OCI-LY3 (cell line): ENCODE measurements at regions not wholly inside any gene's neighbourhood (a gene's known extent, or its start where the extent isn't known, plus 50 kb on each side); places are given as distances from the start of the nearest gene placed in this dataset.

Experiments
- H2AFZ ChIP-seq: fragments of 200-600, 300-600 bp; shearing (Covaris generic); 2 replicates; pipeline ENCODE4 v1.6.0; 2014; ENCODE audit warnings: antibody characterized with exemption, low read depth, low read length
- H3K27ac ChIP-seq: fragments of 200-600, 300-600 bp; sonication (generic); 2 replicates; pipeline ENCODE4 v1.5.1; 2014; ENCODE audit warnings: mild to moderate bottlenecking, low read length, moderate library complexity, mixed read lengths
- H3K27me3 ChIP-seq: fragments of 200-600, 300-600 bp; sonication (generic); 2 replicates; pipeline ENCODE4 v1.6.1; 2014; ENCODE audit warnings: low read depth, low read length, mixed read lengths
- H3K36me3 ChIP-seq: fragments of 200-600, 300-600 bp; sonication (generic); replicated peaks from 2 replicates; pipeline ENCODE3; 2014; ENCODE audit warnings: low read depth, low read length, mixed read lengths
- H3K4me1 ChIP-seq: fragments of 300-600, 200-600 bp; sonication (generic); 2 replicates; pipeline ENCODE4 v1.6.1; 2014; ENCODE audit warnings: low read length, mixed read lengths
- H3K4me2 ChIP-seq: fragments of 200-600, 300-600 bp; sonication (generic); 2 replicates; pipeline ENCODE4 v1.6.1; 2014; ENCODE audit warnings: low read length, mixed read lengths
- H3K4me3 ChIP-seq: fragments of 300-600, 200-600 bp; sonication (generic); 2 replicates; pipeline ENCODE4 v1.5.1; 2014; ENCODE audit warnings: antibody characterized with exemption, mild to moderate bottlenecking, low read length, moderate library complexity
- H3K79me2 ChIP-seq: fragments of 300-600, 200-600 bp; shearing (Covaris generic); 2 replicates; pipeline ENCODE4 v1.6.1; 2014; ENCODE audit warnings: mild to moderate bottlenecking, low read length, mixed read lengths
- H3K9ac ChIP-seq: fragments of 300-600, 200-600 bp; shearing (Covaris generic); 2 replicates; pipeline ENCODE4 v1.6.0; 2014; ENCODE audit warnings: mild to moderate bottlenecking, low read length, moderate library complexity
- H3K9me3 ChIP-seq: fragments of 200-600, 300-600 bp; shearing (Covaris generic); 2 replicates; pipeline ENCODE4 v1.6.1; 2014; ENCODE audit warnings: low read length, mixed read lengths; ENCODE audit not compliant: insufficient read depth
- H4K20me1 ChIP-seq: fragments of 200-600, 300-600 bp; sonication (generic); 2 replicates; pipeline ENCODE4 v1.6.1; 2016; ENCODE audit warnings: low read length, mixed read lengths; ENCODE audit not compliant: insufficient read depth
- CTCF ChIP-seq: fragments of 200-600, 300-600 bp; sonication (generic); IDR thresholded peaks from 2 replicates; pipeline ENCODE4 v1.5.1; 2014; ENCODE audit warnings: antibody characterized with exemption, low read length, low read depth
- EZH2phosphoT487 ChIP-seq: fragments of 200-600 bp; shearing (Covaris generic); IDR thresholded peaks from 2 replicates; pipeline ENCODE4 v1.6.1; 2018; ENCODE audit warnings: antibody characterized with exemption, mixed run types, low read depth

GRCh38 chr5:81904166-81904565 lies 67.7 kb upstream of the ATG10 start:
- Histone ChIP-seq H3K9ac (no peak overlapping the region), H2AFZ (no peak overlapping the region), H3K4me1 (no peaks in the 10 kb centered on the region), H3K27me3 (no peaks in the 10 kb centered on the region), H3K79me2 (no peaks in the 10 kb centered on the region), H4K20me1 (no peaks in the 10 kb centered on the region), H3K4me2 (no peak overlapping the region), H3K9me3 (no peaks in the 10 kb centered on the region), H3K36me3 (no peaks in the 10 kb centered on the region), H3K27ac (no peak overlapping the region), H3K4me3 (no peak overlapping the region)
- TF ChIP-seq CTCF (no peak), EZH2phosphoT487 (no peak)

- Histone ChIP-seq H2AFZ (no peak overlapping the region), H3K79me2 (no peaks in the 10 kb centered on the region), H4K20me1 (no peaks in the 10 kb centered on the region), H3K4me1 (0 out of 2 replicates have a peak, but pooled peaks cover 4% of the 10 kb centered on the region), H3K4me3 (no peak overlapping the region), H3K36me3 (no peaks in the 10 kb centered on the region), H3K4me2 (no peak overlapping the region), H3K9ac (no peak overlapping the region), H3K27me3 (no peaks in the 10 kb centered on the region), H3K27ac (no peak overlapping the region), H3K9me3 (no peaks in the 10 kb centered on the region)
- TF ChIP-seq EZH2phosphoT487: no peak
- TF ChIP-seq CTCF: no peak
These were observed 70.2 kb upstream of the ATG10 start for GRCh38 chr5:81901586-81901985.

- no peak overlapping the region for H3K4me2 ChIP-seq
- no peaks in the 10 kb centered on the region for H4K20me1 ChIP-seq
- H3K27me3 ChIP-seq: no peaks in the 10 kb centered on the region
- no peak overlapping the region for H3K9ac ChIP-seq
- H3K27ac ChIP-seq: no peak overlapping the region
- H3K4me1 ChIP-seq: 0 out of 2 replicates have a peak, but pooled peaks cover 4% of the 10 kb centered on the region
- H2AFZ ChIP-seq: no peak overlapping the region
- H3K4me3 ChIP-seq: no peak overlapping the region
- H3K36me3 ChIP-seq: no peaks in the 10 kb centered on the region
- TF ChIP-seq EZH2phosphoT487 (no peak), CTCF (no peak)
- H3K9me3 ChIP-seq: no peaks in the 10 kb centered on the region
- no peaks in the 10 kb centered on the region for H3K79me2 ChIP-seq
These were observed 72.7 kb upstream of the ATG10 start for GRCh38 chr5:81899123-81899522.

GRCh38 chr5:81898403-81898802 lies 73.4 kb upstream of the ATG10 start:
- Histone ChIP-seq H3K9ac (no peak overlapping the region), H3K9me3 (no peaks in the 10 kb centered on the region), H3K79me2 (no peaks in the 10 kb centered on the region), H3K4me3 (no peak overlapping the region), H4K20me1 (no peaks in the 10 kb centered on the region), H3K27me3 (no peaks in the 10 kb centered on the region), H3K27ac (no peak overlapping the region), H2AFZ (no peak overlapping the region), H3K36me3 (no peaks in the 10 kb centered on the region), H3K4me2 (no peak overlapping the region), H3K4me1 (0 out of 2 replicates have a peak, but pooled peaks cover 4% of the 10 kb centered on the region)
- TF ChIP-seq EZH2phosphoT487: no peak
- TF ChIP-seq CTCF: no peak
